H9 (cell line): ENCODE measurements at regions not wholly inside any gene's neighbourhood (a gene's known extent, or its start where the extent isn't known, plus 50 kb on each side); places are given as distances from the start of the nearest gene placed in this dataset.

Source experiments
- DNase-seq: peaks from one replicate; pipeline ENCODE4 v3.0.0-alpha.2; 2017
- H2AFZ ChIP-seq: one replicate; pipeline ENCODE4 v1.6.1; 2013; ENCODE audit warnings: mild to moderate bottlenecking, low read length, control low read depth, moderate library complexity
- H2AK5ac ChIP-seq: 2 replicates; pipeline ENCODE4 v1.6.1; 2013; ENCODE audit warnings: low read length, control low read depth, mixed read lengths; ENCODE audit not compliant: insufficient read length
- H2BK120ac ChIP-seq: one replicate; pipeline ENCODE4 v1.6.1; 2013; ENCODE audit warnings: low read depth, mild to moderate bottlenecking, low read length, control low read depth, inconsistent platforms; ENCODE audit not compliant: poor library complexity, severe bottlenecking
- H2BK12ac ChIP-seq: 2 replicates; pipeline ENCODE4 v1.6.1; 2013; ENCODE audit warnings: low read length, control low read depth, mixed read lengths, low read depth; ENCODE audit not compliant: insufficient read length
- H2BK15ac ChIP-seq: 2 replicates; pipeline ENCODE4 v1.6.1; 2013; ENCODE audit warnings: low read depth, low read length, control low read depth
- H2BK20ac ChIP-seq: one replicate; pipeline ENCODE4 v1.6.1; 2013; ENCODE audit warnings: low read depth, mild to moderate bottlenecking, low read length, control low read depth, inconsistent platforms; ENCODE audit not compliant: poor library complexity, severe bottlenecking
- H2BK5ac ChIP-seq: 2 replicates; pipeline ENCODE4 v1.6.1; 2013; ENCODE audit warnings: low read length, control low read depth, mixed read lengths; ENCODE audit not compliant: insufficient read length
- H3K14ac ChIP-seq: 2 replicates; pipeline ENCODE4 v1.6.1; 2013; ENCODE audit warnings: low read length, control low read depth; ENCODE audit not compliant: insufficient read depth
- H3K18ac ChIP-seq: 2 replicates; pipeline ENCODE4 v1.6.1; 2013; ENCODE audit warnings: low read depth, mild to moderate bottlenecking, mixed read lengths, low read length, control low read depth; ENCODE audit not compliant: insufficient read length
- H3K23ac ChIP-seq: 2 replicates; pipeline ENCODE4 v1.6.1; 2013; ENCODE audit warnings: low read length, control low read depth, mixed read lengths, low read depth; ENCODE audit not compliant: insufficient read length
- H3K23me2 ChIP-seq: 2 replicates; pipeline ENCODE4 v1.6.1; 2013; ENCODE audit warnings: low read depth, mild to moderate bottlenecking, mixed read lengths, low read length, control low read depth; ENCODE audit not compliant: insufficient read length, poor library complexity, severe bottlenecking
- H3K27ac ChIP-seq: 2 replicates; pipeline ENCODE4 v1.5.1; 2013; ENCODE audit warnings: low read length, control low read depth, mixed read lengths, low read depth; ENCODE audit not compliant: insufficient read length
- H3K27me3 ChIP-seq: 2 replicates; pipeline ENCODE4 v1.6.1; 2013; ENCODE audit warnings: low read length, control low read depth, inconsistent platforms; ENCODE audit not compliant: insufficient read depth
- H3K4ac ChIP-seq: 2 replicates; pipeline ENCODE4 v1.6.1; 2013; ENCODE audit warnings: low read depth, mild to moderate bottlenecking, control low read depth, inconsistent platforms, low read length, moderate library complexity
- H3K4me1 ChIP-seq: 2 replicates; pipeline ENCODE4 v1.6.1; 2013; ENCODE audit warnings: low read length, control low read depth, inconsistent platforms; ENCODE audit not compliant: insufficient read depth
- H3K4me2 ChIP-seq: 2 replicates; pipeline ENCODE4 v1.6.1; 2013; ENCODE audit warnings: low read length, control low read depth, mixed read lengths; ENCODE audit not compliant: insufficient read length, insufficient read depth
- H3K56ac ChIP-seq: 2 replicates; pipeline ENCODE4 v1.6.1; 2013; ENCODE audit warnings: low read depth, mild to moderate bottlenecking, mixed read lengths, low read length, control low read depth; ENCODE audit not compliant: insufficient read length
- H3K79me1 ChIP-seq: 2 replicates; pipeline ENCODE4 v1.6.1; 2013; ENCODE audit warnings: low read depth, mild to moderate bottlenecking, moderate library complexity, low read length, control low read depth, inconsistent platforms; ENCODE audit not compliant: insufficient read depth, poor library complexity, severe bottlenecking
- H3K79me2 ChIP-seq: 2 replicates; pipeline ENCODE4 v1.6.1; 2013; ENCODE audit warnings: low read length, control low read depth, inconsistent platforms; ENCODE audit not compliant: insufficient read depth
- H3K9ac ChIP-seq: 2 replicates; pipeline ENCODE4 v1.6.1; 2013; ENCODE audit warnings: low read length, control low read depth, mixed read lengths; ENCODE audit not compliant: insufficient read length; ENCODE audit errors: extremely low read depth
- H3K9me3 ChIP-seq: one replicate; pipeline ENCODE4 v1.6.1; 2013; ENCODE audit warnings: low read depth, low read length, inconsistent platforms; ENCODE audit not compliant: control insufficient read depth
- H3T11ph ChIP-seq: one replicate; pipeline ENCODE4 v1.6.1; 2013; ENCODE audit warnings: mild to moderate bottlenecking, low read length, control low read depth, inconsistent platforms
- H4K20me1 ChIP-seq: one replicate; pipeline ENCODE4 v1.6.1; 2013; ENCODE audit not compliant: control insufficient read depth, insufficient read length, insufficient read depth
- H4K5ac ChIP-seq: 2 replicates; pipeline ENCODE4 v1.6.1; 2013; ENCODE audit warnings: low read depth, mild to moderate bottlenecking, mixed read lengths, low read length, control low read depth; ENCODE audit not compliant: insufficient read length
- H4K8ac ChIP-seq: replicated peaks from 2 replicates; pipeline ENCODE4 v1.6.1; 2013; ENCODE audit warnings: low read length, control low read depth, mixed read lengths, low read depth; ENCODE audit not compliant: insufficient read length
- H4K91ac ChIP-seq: 2 replicates; pipeline ENCODE4 v1.6.1; 2013; ENCODE audit warnings: low read depth, mild to moderate bottlenecking, moderate library complexity, mixed read lengths, low read length, control low read depth; ENCODE audit not compliant: insufficient read length
- H3K27ac Mint-ChIP-seq, 3 experiments: 2 replicates in 2 of 3; 3 replicates in 1 of 3; pipeline ENCODE4 v1.8.0; 2020 to 2021; ENCODE audit warnings: mixed read lengths in 3 of 3, mild to moderate bottlenecking in 1 of 3, moderate library complexity in 1 of 3
- H3K27me3 Mint-ChIP-seq: 2 replicates; pipeline ENCODE4 v1.8.0; 2021; ENCODE audit warnings: low read depth, mild to moderate bottlenecking, moderate library complexity, mixed read lengths
- H3K36me3 Mint-ChIP-seq, 3 experiments: 2 replicates in 2 of 3; 3 replicates in 1 of 3; pipeline ENCODE4 v1.8.0; 2020 to 2021; ENCODE audit warnings: low read depth in 3 of 3, mixed read lengths in 3 of 3; ENCODE audit not compliant: insufficient read depth in 1 of 3
- H3K4me1 Mint-ChIP-seq, 2 experiments: 2 replicates each; pipeline ENCODE4 v1.8.0; 2020; ENCODE audit warnings: mixed read lengths in 2 of 2
- H3K4me3 Mint-ChIP-seq, 2 experiments: 2 replicates in 1 of 2; 3 replicates in 1 of 2; pipeline ENCODE4 v1.8.0; 2020 to 2021; ENCODE audit warnings: mild to moderate bottlenecking in 2 of 2, mixed read lengths in 2 of 2, moderate library complexity in 1 of 2
- H3K9me3 Mint-ChIP-seq, 2 experiments: 2 replicates in 1 of 2; 3 replicates in 1 of 2; pipeline ENCODE4 v1.8.0; 2020; ENCODE audit warnings: mild to moderate bottlenecking in 2 of 2, mixed read lengths in 2 of 2, moderate library complexity in 1 of 2
- WGBS: extraction: QIAGEN DNeasy Blood & Tissue Kit; methylation state at CpG from one replicate; pipeline ENCODE4 v1.1.7; 2013; ENCODE audit warnings: missing lambda C conversion rate, low lambda C conversion rate, mixed read lengths; ENCODE audit not compliant: insufficient read length; ENCODE audit errors: extremely low coverage; 5-methylcytosine and 5-hydroxymethylcytosine counted together
- TF ChIP-seq, protein P1 (sequence below): fragments of 200-600 bp; sonication (generic); conservative IDR thresholded peaks from 3 replicates; pipeline ENCODE4 v1.8.0; 2021; ENCODE audit warnings: antibody characterized with exemption, mild to moderate bottlenecking

DNA sequence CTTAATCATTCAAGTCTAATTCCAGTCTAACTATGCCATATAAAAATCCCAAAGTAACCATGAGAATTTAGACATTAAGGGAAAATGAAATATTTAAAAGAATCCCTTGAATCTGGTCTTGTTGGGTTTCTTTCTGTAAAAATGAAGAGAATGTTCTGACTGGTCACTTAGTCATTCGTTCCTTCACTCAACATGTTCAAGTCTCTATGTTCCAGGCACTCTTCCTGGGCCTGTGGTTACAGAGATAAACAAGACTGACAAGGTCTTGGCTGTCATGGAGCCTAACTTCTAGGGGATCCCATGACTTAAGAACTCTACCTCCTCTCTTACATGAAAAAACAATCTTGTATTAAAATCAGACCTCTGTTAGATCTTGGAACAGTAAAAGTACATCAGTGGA lies 638.6 kb upstream of the TBL1XR1 start:
- H3K27me3 ChIP-seq, result no peaks in the 10 kb centered on the region
- Mint-ChIP-seq H3K27ac (no peak overlapping the region), H3K27me3 (no peaks in the 10 kb centered on the region), H3K36me3 (no peaks in the 10 kb centered on the region), H3K4me3 (no peak overlapping the region), H3K9me3 (no peaks in the 10 kb centered on the region), H3K4me1 (peaks cover 7 to 11% of the 10 kb centered on the region in 2 experiments)
- no peak overlapping the region for H4K5ac ChIP-seq
- no peaks in the 10 kb centered on the region for H3K4me1 ChIP-seq
- no peak overlapping the region for H3K27ac ChIP-seq
- TF ChIP-seq, protein P1, sequence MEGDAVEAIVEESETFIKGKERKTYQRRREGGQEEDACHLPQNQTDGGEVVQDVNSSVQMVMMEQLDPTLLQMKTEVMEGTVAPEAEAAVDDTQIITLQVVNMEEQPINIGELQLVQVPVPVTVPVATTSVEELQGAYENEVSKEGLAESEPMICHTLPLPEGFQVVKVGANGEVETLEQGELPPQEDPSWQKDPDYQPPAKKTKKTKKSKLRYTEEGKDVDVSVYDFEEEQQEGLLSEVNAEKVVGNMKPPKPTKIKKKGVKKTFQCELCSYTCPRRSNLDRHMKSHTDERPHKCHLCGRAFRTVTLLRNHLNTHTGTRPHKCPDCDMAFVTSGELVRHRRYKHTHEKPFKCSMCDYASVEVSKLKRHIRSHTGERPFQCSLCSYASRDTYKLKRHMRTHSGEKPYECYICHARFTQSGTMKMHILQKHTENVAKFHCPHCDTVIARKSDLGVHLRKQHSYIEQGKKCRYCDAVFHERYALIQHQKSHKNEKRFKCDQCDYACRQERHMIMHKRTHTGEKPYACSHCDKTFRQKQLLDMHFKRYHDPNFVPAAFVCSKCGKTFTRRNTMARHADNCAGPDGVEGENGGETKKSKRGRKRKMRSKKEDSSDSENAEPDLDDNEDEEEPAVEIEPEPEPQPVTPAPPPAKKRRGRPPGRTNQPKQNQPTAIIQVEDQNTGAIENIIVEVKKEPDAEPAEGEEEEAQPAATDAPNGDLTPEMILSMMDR, result no peak
- no peak overlapping the region for H2BK20ac ChIP-seq
- no peak overlapping the region for H3K18ac ChIP-seq
- no peak overlapping the region for H3K9ac ChIP-seq
- no peaks in the 10 kb centered on the region for H3K79me1 ChIP-seq
- H2BK15ac ChIP-seq, result no peak overlapping the region
- no CpG with 5 or more reads among the region's 1 CpG for WGBS
- no peak overlapping the region for H2BK12ac ChIP-seq
- H4K91ac ChIP-seq, result no peak overlapping the region
- no peak overlapping the region for H3K4ac ChIP-seq
- no peak overlapping the region for H3K14ac ChIP-seq
- no peak for DNase-seq
- H2AK5ac ChIP-seq, result no peak overlapping the region
- H2BK5ac ChIP-seq, result no peak overlapping the region
- no peak overlapping the region for H4K8ac ChIP-seq
- no peak overlapping the region for H3K4me2 ChIP-seq
- H3K23me2 ChIP-seq, result no peaks in the 10 kb centered on the region
- no peak overlapping the region for H3K56ac ChIP-seq
- no peaks in the 10 kb centered on the region for H4K20me1 ChIP-seq
- no peaks in the 10 kb centered on the region for H3K79me2 ChIP-seq
- no peak overlapping the region for H2BK120ac ChIP-seq
- no peaks in the 10 kb centered on the region for H3K9me3 ChIP-seq
- H2AFZ ChIP-seq, result no peak overlapping the region
- no peak overlapping the region for H3K23ac ChIP-seq
- H3T11ph ChIP-seq, result no peak overlapping the region
